SK-MEL-5 (cell line): ENCODE measurements at regions not wholly inside any gene's neighbourhood (a gene's known extent, or its start where the extent isn't known, plus 50 kb on each side); places are given as distances from the start of the nearest gene placed in this dataset.

ENCODE experiments used
- DNase-seq: peaks from one replicate; pipeline ENCODE4 v3.0.0-alpha.2; 2016; ENCODE audit warnings: low read depth, low spot score
- in situ Hi-C: cut with HindIII; loops from 2 replicates; pipeline ENCODE4 v1.10.0; 2016; ENCODE audit warnings: low sequenced_read_pairs, high pct_unique_total_duplicates, low pct_unique_long_range_greater_than_20kb

- in situ Hi-C loops: no loop called here
- no peak for DNase-seq
Observed at GRCh38 chr2:129709001-129709955, 270.2 kb upstream of the RAB6C start.

DNA sequence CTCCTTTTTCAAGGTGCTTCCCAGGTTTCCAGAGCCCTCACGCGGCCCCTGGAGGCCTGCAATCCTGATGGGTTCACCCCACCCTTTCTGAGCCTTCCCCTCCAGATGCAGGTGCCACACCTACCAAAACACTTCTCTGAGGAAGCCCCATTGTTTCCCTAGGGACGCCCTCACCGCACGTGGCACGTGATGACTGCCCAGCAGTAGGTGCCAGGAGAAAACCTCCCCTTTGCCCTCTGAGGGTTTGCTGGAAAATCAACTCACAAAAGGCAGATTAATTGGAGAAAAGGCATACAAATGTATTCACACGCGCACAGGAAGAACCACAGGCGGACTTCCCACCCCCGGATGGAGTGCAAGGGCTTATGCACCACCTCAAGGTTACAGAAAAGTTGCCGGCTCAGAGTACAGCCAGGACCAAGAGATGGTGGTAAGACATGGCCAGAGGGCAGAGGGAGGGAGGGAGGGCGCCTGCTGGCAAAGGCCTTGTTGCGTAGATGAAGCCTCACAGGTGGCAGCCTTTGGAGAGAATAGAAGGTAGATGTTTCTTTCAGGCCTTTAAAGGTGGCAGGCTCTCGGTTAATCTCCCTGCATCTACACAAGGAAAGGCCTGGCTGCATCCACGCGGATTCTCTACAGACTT is 269.4 kb upstream of the RAB6C start:
- DNase-seq: no peak
- in situ Hi-C loops: no loop called here

DNA sequence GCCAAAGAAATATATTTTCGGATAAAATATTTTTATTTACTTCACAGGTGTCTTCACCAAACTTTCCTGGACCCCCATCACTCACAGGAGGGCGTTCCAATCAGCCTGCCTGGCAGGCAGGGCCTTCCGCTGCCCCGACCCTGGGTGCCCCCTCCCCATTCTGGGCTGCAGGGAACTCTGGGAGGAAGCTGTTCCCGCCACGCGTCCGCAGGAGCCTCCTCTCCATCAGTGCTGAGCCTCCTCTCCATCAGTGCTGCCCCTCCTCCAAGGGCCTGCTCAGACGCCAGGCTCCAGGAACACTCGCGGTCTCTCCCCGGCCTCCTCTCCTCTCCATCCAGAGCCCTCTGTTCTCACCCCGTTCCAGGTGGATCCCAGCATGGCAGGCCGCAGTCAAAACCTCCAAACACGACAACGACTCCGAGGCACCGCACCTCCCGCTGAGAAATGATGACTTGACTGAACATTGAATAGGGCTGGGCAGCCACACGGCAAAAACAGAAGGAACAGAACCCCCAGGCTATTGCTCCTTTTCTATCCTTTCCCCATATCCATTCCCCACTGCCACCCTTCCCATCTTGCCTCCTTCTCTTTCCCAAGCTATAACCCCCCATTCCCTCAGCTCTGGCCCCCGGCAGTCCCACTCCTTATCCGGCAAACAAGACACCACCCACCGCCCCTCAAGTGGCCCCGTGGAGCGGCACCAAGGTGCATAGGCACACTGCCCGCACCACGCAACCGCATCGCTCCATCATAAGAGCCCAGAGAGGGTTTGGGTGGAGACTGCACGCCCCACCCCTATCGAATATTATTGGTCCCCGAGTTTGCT is 268.6 kb upstream of the RAB6C start:
- in situ Hi-C loops: no loop called here
- no peak for DNase-seq

GRCh38 chr2:129711816-129712675 is 267.4 kb upstream of the RAB6C start:
- no peak for DNase-seq
- in situ Hi-C loops: no loop called here

- in situ Hi-C loops: no loop called here
Observed at GRCh38 chr2:129712676-129712985, 266.8 kb upstream of the RAB6C start.

GRCh38 chr2:129713337-129713736 is 266.1 kb upstream of the RAB6C start:
- no peak for DNase-seq
- in situ Hi-C loops: no loop called here

More at GRCh38 chr2:129712676-129712985, 266.8 kb upstream of the RAB6C start:
- DNase-seq: no peak

DNA sequence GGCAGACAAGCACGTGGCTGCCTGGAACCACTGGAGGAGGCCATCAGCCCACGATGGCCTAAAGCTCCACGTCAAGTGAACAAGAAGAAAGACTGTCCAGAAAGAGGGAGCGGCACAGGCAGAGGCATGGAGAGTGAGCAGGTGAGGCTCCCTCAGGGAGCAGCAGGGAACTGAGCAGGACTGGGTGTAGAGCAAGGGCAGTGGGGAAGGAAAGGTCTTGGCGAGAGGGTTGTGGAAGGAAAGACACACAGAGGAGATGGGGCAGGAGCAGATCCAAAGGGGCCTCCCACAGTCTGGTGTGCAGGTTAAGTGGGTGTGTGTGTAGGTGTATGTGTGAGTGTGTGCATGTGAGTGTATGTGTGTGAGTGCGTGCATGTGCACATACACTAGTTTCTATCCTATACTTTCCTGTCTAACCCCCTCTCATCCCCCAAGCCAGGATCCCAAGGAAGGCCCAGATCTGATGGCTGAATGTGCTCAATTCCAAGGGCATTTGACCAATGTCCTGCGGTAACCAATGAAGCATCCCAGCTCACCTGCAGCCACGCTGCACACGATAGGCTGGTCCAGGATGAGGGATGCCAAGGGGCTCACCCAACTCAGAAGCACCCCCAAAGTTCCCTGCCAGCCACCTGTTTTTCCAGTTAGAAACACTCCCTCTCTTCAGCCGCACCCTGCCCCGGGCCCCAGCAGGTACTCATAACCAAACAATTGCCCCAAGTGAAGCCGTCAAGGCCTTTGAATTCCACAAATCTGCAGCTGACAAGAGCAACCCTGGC is 262.5 kb upstream of the RAB6C start:
- DNase-seq: no peak
- in situ Hi-C loops: no loop called here

DNA sequence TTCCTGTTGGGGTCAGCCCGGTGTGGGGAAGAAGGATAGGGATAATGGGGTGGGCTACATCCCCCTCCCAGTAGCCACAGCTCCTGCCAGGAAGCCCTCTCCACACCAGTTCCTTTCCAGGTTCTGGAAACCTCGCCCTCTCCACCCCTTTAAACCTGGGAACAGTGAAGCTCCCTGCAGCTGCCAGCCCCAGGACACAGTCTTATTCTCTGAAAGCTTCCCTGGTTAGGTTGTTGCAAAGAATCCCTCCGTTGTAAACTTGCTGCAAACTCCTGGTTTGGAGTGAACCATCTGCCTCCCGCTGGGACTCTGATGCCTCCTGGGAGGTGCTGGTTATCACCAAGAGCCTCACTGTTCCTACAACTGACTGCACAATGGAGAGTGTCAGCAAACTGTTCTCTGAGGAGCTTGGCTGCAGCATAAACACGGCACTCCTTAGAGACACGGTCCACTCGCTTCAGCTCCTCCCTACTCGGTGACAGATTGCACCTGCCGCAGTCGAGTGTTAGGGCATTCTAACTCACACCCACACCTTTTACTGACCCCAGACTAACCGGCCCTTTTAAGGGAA is 261.8 kb upstream of the RAB6C start:
- in situ Hi-C loops: no loop called here
- DNase-seq: no peak

DNA sequence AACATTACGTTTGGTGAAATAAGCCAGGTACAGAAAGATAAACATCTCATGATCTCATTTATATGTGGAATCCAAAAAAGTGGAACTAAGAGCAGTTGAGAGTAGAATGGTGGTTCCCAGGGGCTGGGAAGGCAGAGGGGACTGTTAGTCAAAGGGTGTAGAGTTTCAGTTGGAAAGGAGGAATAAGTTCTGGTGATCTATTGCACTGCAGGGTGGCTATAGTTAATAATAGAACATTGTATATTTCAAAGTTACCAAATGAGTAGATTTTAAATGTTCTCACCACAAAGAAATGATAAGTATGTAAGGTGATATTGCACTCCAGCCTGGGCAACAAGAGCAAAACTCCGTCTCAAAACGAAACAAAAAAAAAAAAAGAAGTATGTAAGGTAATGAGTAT is 260.1 kb upstream of the RAB6C start:
- no peak for DNase-seq
- in situ Hi-C loops: no loop called here

- DNase-seq: no peak
- in situ Hi-C loops: no loop called here
Observed at GRCh38 chr2:129720360-129720759, 259.1 kb upstream of the RAB6C start.

DNA sequence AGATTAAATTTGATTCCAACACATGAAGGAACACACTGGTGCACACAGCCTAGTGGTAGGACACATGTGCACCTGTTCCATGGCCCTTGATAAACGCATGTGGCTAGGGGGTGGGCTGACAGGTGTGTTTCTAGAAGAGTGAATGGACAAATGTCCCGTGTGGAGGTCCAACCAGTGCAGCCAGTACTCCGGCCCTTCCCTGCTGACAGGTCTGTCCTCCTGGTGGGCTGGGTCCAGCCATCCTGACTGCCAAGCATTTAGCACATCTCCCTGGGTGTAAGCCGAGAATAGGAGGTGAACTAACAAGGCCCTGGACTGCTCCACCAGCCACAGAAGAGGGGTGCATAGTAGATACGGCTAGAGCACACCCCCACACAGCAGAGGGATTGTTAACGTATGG is 258.7 kb upstream of the RAB6C start:
- in situ Hi-C loops: no loop called here

DNA sequence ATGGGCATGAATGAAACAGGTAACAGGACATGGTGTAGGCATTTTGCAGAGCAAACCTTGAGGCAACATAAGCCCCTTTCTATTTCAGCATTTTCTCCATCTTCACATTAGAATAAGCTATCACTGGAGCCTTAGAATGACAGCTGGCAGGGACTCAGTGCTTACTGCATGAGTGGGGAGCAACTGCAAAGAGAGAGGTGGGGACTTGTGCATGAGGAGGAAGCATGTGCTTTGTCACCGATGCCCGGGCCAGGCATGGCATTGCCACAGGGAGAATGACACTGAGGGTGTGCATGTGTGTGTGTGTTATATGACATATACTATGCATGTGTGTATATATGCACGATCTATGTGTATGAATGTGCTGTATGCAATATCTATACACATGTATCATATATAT is 258.2 kb upstream of the RAB6C start:
- in situ Hi-C loops: no loop called here
- no peak for DNase-seq

More for the DNA sequence above, 258.7 kb upstream of the RAB6C start:
- no peak for DNase-seq

GRCh38 chr2:129721846-129722245 is 257.6 kb upstream of the RAB6C start:
- in situ Hi-C loops: no loop called here
- no peak for DNase-seq

DNA sequence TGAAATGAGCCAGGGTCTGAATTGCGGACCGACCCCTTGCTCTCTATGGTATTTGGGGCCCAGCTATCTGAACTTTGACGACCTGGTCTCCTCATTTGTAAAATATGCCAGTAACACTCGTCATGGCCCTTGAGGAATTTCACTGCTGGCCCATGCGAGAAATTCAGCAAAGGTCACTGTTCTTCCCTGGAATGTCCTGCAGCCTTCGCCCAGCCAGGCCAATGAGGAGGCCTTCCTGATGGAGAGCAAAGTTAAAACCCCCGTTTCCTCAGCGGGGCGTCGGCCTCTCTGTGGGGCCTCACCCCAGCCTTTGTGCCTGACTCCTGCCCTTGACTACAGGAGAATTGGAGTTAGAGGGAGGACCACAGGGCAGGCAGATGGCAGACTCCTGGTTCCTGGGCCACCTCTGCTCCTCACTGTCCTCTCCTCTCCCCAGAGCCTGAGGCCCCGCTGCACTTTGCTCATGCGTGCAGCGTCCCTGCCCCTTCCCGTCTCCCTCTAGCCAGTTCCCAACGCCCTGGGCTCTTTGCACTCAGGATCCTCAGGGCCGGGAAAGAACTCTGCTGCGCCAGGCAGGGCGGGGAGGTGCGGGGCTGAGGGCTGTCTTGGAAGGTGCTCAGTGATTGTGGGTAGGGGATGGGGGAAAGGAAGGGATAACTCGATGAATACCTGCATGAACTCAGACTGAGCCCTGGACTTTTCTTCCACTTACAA is 257.0 kb upstream of the RAB6C start:
- no peak for DNase-seq
- in situ Hi-C loops: no loop called here

DNA sequence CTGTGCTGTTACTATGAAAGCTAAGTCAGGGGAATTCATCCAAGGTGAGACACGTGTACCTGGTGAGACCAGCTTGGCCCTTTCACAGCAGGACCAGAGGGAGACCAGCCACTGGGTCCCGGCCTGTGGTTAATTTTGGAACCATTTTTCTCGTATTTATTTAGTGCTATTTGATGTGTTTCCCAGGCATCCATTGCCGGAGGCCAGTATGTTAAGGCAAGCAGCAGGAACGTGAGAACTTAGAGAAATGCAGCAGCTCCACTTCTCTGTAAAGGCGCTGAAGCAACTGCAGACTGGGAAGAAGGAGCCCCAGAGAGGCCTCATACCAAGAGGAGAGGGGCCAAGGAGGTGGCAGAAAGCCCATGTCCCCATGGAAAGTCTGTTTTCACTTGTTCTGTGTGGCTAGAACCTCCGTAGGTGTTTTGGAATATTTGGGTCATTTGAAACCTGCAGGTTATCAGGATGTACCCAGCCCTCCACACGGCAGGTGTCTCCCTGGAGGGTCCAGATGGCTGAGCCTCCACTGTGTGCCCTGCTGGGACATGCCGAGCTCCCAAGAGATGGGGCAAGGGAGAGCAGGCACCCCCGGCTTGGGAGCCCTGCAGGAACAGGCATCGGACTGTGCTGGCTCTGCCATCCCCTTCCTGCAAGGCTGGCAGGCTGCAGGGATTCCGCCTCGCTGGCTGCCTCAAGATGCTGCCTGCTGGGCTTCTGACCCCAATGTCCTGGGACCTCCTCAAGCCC is 256.0 kb upstream of the RAB6C start:
- DNase-seq: no peak
- in situ Hi-C loops: no loop called here
